Peyer's patch (tissue), 4 donors: ENCODE measurements at regions not wholly inside any gene's neighbourhood (a gene's known extent, or its start where the extent isn't known, plus 50 kb on each side); places are given as distances from the start of the nearest gene placed in this dataset.

Experiments used
- DNase-seq, 3 donors: peaks; one replicate each; pipeline ENCODE4 v3.0.0-alpha.2; 2017 to 2019
- H3K27ac ChIP-seq, 4 donors: fragments of 200-600 bp; sonication (generic); one replicate each; pipeline ENCODE4 v1.5.1; 2016 to 2019
- H3K27me3 ChIP-seq, 2 donors: fragments of 200-600 bp; sonication (generic); one replicate each; pipeline ENCODE4 v1.5.1; 2019
- H3K36me3 ChIP-seq, 3 donors: fragments of 200-600 bp; sonication (generic); one replicate each; pipeline ENCODE4 v1.5.1; 2016 to 2019
- H3K4me1 ChIP-seq, 4 donors: fragments of 200-600 bp; sonication (generic); one replicate each; pipeline ENCODE4 v1.5.1; 2016 to 2019
- H3K4me3 ChIP-seq, 4 donors: fragments of 200-600 bp; sonication (generic); 1 replicate in 3 of 4; 2 replicates in 1 of 4; pipeline ENCODE4 v1.5.1; 2016 to 2019; ENCODE audit warnings: mild to moderate bottlenecking in 1 of 4
- H3K9me3 ChIP-seq, 4 donors: fragments of 200-600 bp; sonication (generic); one replicate each; pipeline ENCODE4 v1.5.1; 2016 to 2019; ENCODE audit warnings: mild to moderate bottlenecking in 1 of 4
- POLR2A ChIP-seq, 2 donors: fragments of 450-650 bp; IDR thresholded peaks; one replicate each; pipeline ENCODE4 v1.5.1; 2017; ENCODE audit warnings: antibody characterized with exemption in 2 of 2, mild to moderate bottlenecking in 2 of 2, moderate library complexity in 2 of 2
- TF ChIP-seq, protein P1 (sequence below), 6 experiments: fragments of 450-650 bp in 4 of 6; fragments of 200-600 bp in 2 of 6; sonication (generic) in 1 of 6; IDR thresholded peaks; one replicate each; pipeline ENCODE4 v1.5.1; 2017 to 2019; ENCODE audit warnings: antibody characterized with exemption in 6 of 6, mild to moderate bottlenecking in 3 of 6, moderate library complexity in 1 of 6

DNA sequence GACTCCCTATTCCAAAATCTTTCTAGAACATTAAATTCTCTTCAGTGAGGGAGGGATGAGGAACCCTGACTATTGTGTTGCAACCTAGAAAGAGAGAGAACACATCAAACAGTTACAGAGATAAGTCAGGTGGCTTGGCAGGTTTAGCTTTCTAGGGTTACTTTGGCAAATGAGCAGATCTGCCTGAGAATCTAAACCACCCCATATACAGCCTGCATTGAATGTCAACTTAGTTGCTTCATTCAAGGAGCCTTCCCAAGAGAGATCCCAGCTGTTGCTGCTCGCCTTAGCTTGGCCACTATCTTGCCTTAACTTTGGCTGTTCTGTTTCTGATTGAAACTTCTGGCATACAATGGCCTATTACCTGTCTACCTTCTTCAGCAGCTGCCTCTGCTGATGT is 74.7 kb upstream of the TCF21 start:
- H3K27ac ChIP-seq = no peak overlapping the region
- H3K4me1 ChIP-seq = no peaks in the 10 kb centered on the region
- no peak for DNase-seq
- TF ChIP-seq, protein P1, sequence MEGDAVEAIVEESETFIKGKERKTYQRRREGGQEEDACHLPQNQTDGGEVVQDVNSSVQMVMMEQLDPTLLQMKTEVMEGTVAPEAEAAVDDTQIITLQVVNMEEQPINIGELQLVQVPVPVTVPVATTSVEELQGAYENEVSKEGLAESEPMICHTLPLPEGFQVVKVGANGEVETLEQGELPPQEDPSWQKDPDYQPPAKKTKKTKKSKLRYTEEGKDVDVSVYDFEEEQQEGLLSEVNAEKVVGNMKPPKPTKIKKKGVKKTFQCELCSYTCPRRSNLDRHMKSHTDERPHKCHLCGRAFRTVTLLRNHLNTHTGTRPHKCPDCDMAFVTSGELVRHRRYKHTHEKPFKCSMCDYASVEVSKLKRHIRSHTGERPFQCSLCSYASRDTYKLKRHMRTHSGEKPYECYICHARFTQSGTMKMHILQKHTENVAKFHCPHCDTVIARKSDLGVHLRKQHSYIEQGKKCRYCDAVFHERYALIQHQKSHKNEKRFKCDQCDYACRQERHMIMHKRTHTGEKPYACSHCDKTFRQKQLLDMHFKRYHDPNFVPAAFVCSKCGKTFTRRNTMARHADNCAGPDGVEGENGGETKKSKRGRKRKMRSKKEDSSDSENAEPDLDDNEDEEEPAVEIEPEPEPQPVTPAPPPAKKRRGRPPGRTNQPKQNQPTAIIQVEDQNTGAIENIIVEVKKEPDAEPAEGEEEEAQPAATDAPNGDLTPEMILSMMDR (IDR thresholded peaks at IDR 0.05) = no peak
- TF ChIP-seq POLR2A (IDR thresholded peaks at IDR 0.05) = no peak
- H3K27me3 ChIP-seq = no peaks in the 10 kb centered on the region
- H3K9me3 ChIP-seq = no peaks in the 10 kb centered on the region
- H3K36me3 ChIP-seq = no peaks in the 10 kb centered on the region
- H3K4me3 ChIP-seq = no peak overlapping the region

DNA sequence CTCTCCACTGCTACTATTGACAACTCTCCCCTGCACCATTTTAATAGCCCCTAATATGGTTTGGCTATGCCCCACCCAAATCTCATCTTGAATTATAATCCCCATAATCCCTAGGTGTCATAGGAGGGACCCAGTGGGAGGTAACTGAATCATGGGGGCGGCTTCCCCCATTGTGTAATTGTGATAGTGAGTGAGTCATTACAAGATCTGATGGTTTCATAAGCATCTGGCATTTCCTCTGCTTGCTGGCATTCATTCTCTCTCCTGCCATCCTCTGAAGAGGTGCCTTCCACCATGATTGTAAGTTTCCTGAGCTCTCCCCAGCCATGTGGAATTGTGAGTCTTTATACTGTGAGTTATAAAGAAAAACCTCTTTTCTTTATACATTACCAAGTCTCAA is 74.1 kb upstream of the TCF21 start:
- Histone ChIP-seq H3K9me3 (no peaks in the 10 kb centered on the region), H3K36me3 (no peaks in the 10 kb centered on the region), H3K4me1 (no peaks in the 10 kb centered on the region), H3K4me3 (no peak overlapping the region), H3K27ac (no peak overlapping the region), H3K27me3 (no peaks in the 10 kb centered on the region)
- DNase-seq = no peak
- TF ChIP-seq, protein P1 (IDR thresholded peaks at IDR 0.05) = no peak
- TF ChIP-seq POLR2A (IDR thresholded peaks at IDR 0.05) = no peak

DNA sequence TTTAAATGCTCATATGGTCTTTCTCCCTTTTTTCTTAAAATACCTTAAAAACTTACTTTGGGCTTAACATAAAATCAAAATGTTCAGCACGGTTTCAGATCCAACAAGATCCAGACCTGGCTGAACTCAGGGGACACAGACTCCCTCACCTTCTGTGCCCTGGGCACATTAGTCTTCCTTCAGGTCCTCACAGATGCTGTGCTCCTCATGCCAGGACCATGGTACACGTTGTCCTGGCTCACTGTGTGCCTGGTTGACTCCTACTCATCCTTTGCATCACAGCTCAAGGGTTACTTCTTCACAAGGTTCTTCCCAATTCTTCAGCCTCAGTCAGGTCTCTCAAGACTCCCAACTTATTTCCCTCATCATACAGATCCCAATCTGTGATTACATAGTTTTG is 73.6 kb upstream of the TCF21 start:
- no peaks in the 10 kb centered on the region for H3K36me3 ChIP-seq
- no peak for DNase-seq
- H3K4me1 ChIP-seq = no peaks in the 10 kb centered on the region
- H3K4me3 ChIP-seq = no peak overlapping the region
- no peak overlapping the region for H3K27ac ChIP-seq
- TF ChIP-seq, protein P1 (IDR thresholded peaks at IDR 0.05) = no peak
- TF ChIP-seq POLR2A (IDR thresholded peaks at IDR 0.05) = no peak
- H3K9me3 ChIP-seq = no peaks in the 10 kb centered on the region
- no peaks in the 10 kb centered on the region for H3K27me3 ChIP-seq

DNA sequence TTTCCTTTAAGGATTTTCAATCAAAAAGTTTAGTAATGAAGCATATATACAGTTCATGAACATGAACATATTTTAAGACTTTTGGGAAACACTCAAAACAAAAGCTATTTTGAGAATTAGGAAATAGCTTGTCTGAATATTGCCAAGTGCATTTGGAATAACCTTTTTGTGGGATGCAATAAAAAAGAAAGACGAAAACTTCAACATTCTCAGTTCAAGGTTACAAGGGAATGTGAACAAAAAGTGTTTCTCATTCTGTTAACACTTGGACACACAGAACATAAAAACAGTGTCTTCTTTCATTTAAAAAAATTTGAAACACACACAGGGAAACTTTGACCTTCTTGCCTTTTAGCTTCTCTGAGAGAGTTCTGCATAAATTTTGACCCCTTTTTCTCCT is 72.7 kb upstream of the TCF21 start:
- no peaks in the 10 kb centered on the region for H3K9me3 ChIP-seq
- H3K36me3 ChIP-seq = no peaks in the 10 kb centered on the region
- H3K27ac ChIP-seq = no peak overlapping the region
- H3K27me3 ChIP-seq = no peaks in the 10 kb centered on the region
- no peak for DNase-seq
- TF ChIP-seq, protein P1 (IDR thresholded peaks at IDR 0.05) = no peak
- no peak for TF ChIP-seq POLR2A (IDR thresholded peaks at IDR 0.05)
- H3K4me3 ChIP-seq = no peak overlapping the region
- H3K4me1 ChIP-seq = no peaks in the 10 kb centered on the region

DNA sequence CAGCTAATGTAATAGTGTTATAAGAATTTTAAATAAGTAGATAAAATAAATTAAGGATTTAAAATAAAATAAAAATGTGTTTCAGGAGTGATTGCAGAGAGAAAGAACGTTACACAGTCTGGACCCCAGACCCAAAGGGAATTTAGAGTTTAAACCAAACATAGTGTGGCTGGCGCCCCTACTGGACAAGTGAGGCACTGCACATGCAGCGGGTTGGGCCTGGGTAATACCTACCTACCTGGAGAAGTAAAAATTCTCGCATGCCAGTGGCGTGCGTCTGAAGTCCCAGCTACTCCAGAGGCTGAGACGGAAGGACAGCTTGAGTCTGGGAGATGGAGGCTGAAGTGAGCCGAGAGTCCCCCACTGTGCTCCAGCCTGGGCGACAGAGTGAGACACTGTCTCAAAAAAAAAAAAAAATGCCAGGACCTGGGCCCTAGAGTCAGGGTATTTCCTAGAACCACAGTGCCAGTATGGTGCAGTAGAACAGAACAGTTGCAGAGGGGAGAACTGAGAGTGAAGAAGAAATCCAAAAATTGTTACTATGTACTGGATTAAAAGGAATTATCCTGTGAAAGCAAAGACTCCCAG is 71.4 kb upstream of the TCF21 start:
- Histone ChIP-seq H3K4me3 (no peak overlapping the region), H3K27me3 (no peaks in the 10 kb centered on the region), H3K36me3 (no peaks in the 10 kb centered on the region), H3K9me3 (no peaks in the 10 kb centered on the region), H3K27ac (no peak overlapping the region), H3K4me1 (no peaks in the 10 kb centered on the region)
- TF ChIP-seq, protein P1 (IDR thresholded peaks at IDR 0.05) = peak; percentile 18 to 49 (median 28)
- TF ChIP-seq POLR2A (IDR thresholded peaks at IDR 0.05) = no peak
- peak in 1 of 3 donors; percentile 62 for DNase-seq

DNA sequence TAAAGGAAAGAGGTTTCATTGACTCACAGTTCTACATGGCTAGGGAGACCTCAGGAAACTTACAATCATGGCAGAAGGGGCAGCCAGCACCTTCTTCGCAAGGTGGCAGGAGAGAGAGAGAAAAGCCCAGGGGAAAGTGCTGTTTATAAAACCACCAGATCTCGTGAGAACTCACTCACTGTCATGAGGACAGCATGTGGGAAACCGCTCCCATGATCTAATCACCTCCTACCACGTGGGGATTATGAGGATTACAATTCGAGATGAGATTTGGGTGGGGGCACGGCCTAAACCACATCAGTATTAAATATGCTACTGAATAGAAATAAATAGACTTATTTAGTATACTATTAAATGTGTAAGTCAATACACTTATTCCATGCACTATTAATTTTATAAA is 70.6 kb upstream of the TCF21 start:
- no peak overlapping the region for H3K4me3 ChIP-seq
- no peaks in the 10 kb centered on the region for H3K9me3 ChIP-seq
- TF ChIP-seq, protein P1 (IDR thresholded peaks at IDR 0.05) = no peak
- TF ChIP-seq POLR2A (IDR thresholded peaks at IDR 0.05) = no peak
- H3K27me3 ChIP-seq = no peaks in the 10 kb centered on the region
- no peaks in the 10 kb centered on the region for H3K4me1 ChIP-seq
- H3K27ac ChIP-seq = no peak overlapping the region
- no peak for DNase-seq
- no peaks in the 10 kb centered on the region for H3K36me3 ChIP-seq
